ENCODE measurements at regions not wholly inside any gene's neighbourhood (a gene's known extent, or its start where the extent isn't known, plus 50 kb on each side); places are given as distances from the start of the nearest gene placed in this dataset.

DNA sequence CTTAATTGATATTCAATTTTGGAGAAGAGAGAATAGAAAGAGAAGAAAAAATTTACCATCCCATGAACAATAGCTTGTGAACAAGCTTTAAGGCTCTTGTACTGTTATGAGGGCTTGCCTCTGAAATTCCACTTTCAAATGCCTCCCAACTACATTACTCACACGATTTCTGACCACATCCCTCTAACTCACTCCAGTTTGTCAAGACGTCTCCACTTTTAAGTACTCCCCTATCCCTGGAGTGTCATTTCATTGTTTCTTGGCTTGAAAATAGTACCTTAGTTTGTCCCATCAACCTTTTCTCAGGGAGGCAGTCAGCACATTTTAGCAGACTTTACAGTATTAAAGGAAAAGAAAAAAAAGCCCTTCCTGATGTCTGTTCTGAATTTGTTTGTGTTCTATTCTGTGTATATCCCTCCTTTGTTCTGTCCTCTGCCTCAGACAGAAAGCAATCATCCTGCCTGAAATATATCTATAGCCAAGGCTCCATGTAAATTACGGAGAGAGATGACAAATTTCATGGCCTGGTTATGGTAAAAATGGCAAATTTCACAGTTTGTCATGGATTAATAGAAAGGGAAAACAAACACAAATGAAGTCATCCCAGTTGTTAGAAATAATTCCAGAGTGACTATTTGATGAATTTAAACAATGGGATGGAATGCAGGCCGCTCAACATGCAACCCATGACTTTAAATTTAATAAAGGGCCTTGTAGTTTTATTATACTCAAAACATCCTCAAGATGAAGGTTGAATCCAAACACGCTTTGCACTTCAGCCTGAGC is 228.8 kb downstream of the ETAA1 start:
- no peak for DNase-seq

DNA sequence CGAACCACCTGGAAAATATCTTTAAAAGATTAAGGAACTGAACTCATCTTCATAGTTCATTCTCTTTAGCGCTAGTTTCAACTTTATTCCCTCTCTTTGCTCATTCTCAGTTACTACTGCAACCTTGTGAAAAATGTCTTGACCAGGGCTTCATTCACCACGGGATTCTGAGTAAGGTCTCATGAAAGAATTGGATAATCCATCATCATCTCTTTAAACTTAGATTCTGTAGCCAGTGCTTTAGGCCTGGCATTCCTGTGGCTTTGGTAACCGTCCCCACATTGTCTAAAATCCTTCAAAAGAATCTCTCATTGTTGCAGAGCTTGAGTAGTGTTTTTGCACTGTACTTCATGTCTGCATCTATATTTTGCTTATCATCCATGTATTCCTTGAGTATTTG is 229.5 kb downstream of the ETAA1 start:
- DNase-seq = no peak

GRCh38 chr2:67627456-67628207 is 230.5 kb downstream of the ETAA1 start:
- DNase-seq = no peak

DNA sequence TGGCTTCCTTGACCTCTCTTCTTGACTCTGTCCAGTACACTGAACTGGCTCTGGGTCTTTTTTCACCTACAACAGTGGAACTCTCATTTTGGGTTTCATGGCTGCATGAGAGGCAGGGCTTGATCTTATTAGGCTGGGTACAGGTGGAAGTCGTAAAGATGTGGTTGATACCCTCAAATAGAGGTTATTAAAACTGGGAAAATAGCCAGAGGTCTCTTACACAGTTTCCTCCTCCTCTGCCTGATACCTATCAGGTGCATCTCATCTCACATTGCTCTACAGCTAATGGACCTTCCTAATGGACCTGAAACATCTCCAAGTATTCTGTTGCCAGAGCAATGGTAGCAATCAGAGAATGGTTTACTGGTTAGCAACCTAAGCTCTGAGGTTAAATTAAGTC is 231.8 kb downstream of the ETAA1 start:
- DNase-seq = no peak

DNA sequence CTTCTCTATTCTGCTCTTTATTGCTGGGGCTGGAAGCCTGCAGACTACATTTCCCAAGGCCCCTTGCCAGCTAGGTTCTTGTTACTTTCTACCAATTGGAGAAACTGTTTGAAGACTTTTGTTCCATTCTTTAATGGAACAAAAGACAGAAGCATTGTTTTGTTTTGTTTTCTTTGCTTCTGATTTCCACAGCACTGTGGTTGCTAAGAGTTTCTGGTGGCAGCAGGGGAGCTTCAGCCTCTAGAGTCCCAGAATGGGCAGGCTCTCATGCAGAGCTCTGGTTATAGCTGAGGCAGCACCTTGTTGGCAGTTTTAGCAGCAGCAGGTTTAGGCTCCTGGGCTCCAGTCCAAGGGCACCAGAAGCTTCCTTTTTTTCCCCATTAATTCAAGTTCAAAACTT is 234.3 kb downstream of the ETAA1 start:
- no peak for DNase-seq

DNA sequence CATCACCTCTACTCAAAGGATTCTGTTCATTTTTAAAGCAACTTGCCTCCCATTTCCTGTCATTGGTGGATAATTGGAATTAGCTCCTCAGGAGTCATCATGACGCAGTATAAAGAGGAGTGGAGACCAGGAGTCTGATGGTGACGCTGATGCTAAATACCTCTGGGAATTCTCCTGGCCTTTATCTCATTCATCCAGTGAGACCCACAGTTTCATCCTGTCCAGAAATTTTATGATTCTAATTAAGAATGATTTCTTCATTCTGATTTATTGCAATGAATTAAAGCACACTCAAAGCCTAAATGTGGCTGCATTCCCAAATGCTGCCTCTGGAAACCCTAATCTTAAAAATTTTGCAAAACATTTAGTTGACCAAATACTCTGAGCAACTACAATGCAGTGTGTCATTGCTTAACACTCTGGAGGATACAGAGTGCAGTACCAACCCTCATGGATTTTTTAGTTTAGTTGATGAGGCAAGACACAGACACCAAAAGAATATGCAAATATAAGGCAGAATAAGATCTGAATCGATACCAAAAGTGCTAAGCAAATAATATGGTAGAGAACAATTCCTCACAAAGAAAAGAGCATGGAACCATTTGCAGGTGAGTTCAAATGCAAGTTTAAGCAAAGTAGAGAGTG is 236.2 kb downstream of the ETAA1 start:
- no peak for DNase-seq

DNA sequence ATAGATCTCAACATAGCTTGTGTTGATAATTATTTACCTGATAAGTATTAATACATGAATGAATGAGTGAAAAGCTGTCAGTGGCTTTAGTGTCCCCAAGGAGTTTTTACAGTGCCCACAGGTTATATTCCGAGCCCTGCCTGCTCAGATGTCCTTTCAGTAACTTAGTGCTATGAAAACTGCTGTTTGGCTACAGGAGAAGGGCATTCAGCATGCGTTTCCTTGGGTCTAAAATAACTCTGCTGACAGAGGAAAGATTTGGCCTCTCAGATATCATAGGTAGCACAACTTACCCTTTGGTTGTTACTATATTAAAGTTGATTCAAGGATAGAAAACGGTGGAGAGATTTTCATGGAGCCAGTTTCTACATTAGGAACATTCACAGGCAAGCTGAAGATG is 241.0 kb downstream of the ETAA1 start:
- DNase-seq = no peak

DNA sequence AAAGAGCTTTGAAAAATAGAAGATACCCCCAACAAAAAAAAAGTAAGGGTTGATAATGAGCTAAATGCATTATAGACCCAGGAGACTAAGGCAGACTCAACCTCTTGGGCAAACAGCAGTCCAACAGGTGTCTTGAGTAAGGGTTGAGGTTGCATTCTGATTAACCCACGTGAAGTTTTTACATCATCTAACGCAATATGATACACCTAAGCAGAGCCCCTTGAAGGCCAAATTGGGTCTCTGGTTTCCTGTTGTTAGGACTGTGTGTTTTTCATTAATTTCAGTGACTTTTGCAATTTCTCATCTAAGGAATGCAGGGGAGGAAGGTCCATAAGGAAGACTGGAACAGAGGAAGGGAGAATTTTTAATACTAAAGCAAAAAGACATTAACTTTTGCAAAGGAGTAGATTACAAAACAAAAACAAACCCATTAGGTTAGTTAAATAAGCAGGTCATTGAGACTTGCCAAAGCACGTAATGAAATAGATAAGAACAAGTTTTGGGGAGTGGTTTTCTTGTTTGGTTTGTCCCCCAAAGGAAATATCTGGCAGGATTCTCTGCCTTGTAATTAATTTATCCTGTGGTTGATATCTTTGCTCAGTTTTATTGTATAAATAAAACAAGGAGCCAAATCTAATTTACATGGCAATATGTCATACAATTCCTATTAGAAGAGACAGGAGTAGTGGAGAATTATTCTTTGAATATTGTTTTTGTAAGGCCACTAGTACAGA is 244.3 kb downstream of the ETAA1 start:
- no peak for DNase-seq

DNA sequence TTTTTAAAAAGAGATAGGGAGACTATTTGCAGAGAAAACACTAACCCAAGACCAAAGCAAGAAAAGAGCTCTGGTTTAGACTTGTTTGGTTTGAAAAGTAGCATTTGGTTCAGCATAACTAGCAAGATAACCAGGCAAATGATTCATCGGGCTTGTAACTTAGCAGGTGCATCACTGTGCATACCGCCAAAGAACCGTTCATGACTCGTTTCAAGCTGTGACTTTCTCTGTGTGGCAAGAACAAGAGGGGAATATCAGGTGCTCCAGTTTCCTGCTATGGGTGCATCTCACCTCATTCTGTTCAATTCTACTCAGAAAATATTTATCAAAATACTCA is 244.9 kb downstream of the ETAA1 start:
- no peak for DNase-seq

DNA sequence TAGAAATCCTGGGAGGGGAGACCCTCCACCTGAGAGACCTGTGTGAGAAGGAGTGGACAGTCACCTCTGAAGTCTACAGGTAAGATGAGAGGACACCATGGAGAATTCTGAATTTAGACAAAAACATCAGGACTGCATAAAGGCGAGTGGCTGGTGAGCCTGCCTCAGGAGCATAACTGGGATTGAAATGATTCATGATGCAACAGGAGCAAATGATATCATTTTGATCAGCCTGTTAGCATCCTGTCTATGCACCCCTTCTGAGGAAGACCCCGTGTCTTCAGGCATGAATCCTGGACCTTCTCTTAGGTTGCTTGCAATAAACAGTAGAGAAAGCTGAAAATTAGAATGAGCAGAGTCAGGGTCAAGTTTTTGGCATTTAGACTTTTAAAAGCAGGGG is 245.8 kb downstream of the ETAA1 start:
- DNase-seq = no peak

DNA sequence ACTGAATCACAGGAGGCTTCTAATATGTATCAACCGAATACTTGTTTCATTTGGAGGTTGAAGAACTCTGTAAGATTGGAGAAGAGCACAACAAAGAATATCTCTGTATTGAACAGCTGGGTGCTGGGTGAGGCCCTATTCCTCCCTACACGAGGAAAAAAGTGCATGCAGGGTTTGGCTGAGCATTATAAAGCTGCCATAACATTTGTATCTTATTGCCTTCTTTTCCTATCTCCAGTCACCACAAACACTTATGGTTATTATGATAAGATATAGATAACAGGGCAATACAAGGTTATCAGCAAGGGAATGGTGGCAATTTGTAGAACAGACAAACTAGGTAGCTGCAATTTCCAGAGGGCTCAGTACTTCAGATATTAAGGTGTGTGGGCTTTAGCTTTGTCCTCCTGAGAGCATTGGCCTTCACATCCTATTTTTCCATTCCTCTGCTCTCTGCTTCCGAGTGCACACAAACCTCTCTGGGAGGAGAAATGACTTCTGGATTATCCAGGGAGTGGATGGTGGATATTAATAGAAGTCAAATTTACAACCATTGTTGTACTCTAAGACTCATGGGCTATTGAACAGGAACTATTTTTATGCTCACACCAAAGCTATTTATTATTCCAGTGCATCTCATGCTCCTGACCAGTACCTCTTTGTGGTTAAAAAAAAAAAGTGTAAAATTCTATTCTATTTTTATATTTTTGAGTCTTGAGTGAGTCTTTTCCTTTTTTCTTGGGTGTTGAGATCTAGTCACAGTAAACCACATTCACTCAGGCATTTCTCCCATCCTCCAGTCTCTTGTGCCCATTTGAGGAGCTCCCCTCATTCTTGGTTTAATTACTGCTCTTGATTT is 248.4 kb downstream of the ETAA1 start:
- no peak for DNase-seq

- no peak for DNase-seq
These were observed 249.7 kb downstream of the ETAA1 start for GRCh38 chr2:67646714-67647333.

- no peak for DNase-seq
These were observed 252.5 kb downstream of the ETAA1 start for GRCh38 chr2:67649331-67650261.

GRCh38 chr2:67650291-67651133 is 253.4 kb downstream of the ETAA1 start:
- DNase-seq = no peak

DNA sequence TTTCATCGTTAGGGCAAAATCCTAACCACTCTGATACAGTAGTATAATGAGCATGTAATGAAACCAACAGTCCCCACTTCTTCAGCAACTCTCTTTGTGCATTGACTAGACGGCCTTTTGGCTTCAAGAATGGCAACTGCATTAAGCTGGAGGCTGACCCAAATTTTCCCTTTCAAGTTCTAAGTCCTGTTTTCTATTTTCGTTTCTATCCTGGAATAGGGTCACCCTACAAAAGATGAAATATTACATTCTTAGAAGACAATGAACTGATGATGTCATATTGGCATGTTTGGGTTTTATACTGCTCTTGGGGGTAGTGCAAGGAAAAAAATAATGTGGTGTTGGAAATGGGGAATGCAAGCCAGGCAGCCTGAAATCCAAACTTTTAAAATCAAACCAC is 254.4 kb downstream of the ETAA1 start:
- DNase-seq = no peak

DNA sequence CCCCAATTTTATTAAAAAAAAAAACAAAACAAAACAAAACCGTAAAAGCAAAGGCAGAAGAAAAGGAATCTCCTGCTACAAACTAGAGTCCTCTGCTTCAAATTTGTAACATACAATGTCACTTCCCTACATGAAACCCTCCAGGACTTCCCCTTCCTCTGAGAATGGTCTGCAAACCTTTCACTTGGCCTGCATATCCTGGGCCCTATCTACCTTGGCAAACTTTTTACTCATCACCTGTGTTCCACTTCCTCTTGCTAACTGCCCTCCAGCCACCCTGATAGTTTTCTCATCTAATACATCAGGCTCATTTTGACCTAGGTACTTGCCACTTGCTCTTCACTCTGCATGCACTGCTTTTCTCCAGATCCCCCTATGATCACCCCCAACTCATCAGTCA is 255.5 kb downstream of the ETAA1 start:
- no peak for DNase-seq

DNA sequence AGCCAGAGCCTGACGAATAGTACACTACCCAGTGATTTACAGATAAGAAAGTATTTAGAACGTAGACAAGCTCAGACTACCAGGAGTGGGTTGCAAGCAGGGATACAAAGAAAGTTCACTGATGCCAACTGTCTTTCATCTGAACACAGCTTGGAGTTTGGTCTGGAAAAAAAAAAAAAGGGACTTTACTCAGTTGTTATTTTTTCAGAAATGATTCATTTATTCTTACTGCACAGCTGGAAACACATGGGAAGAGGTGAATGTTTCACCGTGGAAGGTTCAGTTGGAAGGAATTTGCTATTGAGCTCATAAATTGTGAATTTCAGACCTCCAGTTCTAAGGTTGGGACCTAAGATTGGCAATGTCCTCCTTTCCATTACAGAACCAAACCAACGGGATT is 259.7 kb downstream of the ETAA1 start:
- no peak for DNase-seq

DNA sequence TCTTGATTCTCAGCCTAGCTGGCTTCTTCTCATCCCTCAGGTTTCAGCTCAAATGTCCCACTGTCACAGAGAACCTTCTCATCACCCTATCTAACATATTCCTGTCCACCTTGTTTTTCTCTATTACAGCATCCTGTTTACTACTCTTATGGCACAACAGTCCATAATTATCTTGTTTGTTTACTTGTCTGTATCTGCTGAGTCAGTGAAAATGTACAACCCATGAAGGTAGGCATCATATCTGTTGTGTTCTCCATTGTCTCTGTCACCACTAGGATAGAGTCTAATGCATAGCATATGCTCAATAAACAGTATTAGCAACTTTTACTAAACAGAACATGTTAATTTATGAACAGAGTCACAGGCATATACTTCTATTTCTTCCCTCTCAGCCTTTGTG is 261.7 kb downstream of the ETAA1 start:
- no peak for DNase-seq

- no peak for DNase-seq
These were observed 263.0 kb downstream of the ETAA1 start for GRCh38 chr2:67660015-67660602.

GRCh38 chr2:67660871-67661270 is 263.7 kb downstream of the ETAA1 start:
- no peak for DNase-seq

Data from NCI-H2081 treated with DMSO at 0.1 percent for 48 hours (cell line).